ENCODE measurements at regions not wholly inside any gene's neighbourhood (a gene's known extent, or its start where the extent isn't known, plus 50 kb on each side); places are given as distances from the start of the nearest gene placed in this dataset.

DNA sequence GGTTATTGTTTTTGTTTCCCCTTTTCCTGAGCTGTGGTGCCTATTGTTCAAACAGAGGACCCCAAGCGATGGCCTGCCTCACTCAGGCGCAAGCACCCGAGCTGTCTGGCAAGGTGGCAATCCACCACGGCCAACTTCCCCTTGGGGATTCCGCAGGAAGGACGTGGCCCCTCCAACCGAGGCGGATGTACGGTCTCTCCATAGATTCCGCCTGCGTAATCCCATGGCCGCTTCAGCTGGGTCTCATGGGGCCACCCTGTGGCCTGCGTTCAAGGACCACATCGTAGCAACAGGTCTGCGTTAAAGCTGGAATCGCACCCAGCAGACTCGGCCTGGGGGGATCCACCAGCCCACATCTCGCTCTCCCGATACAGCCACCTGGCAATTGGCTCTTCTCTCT, 79.9 kb downstream of the CEBPB start:
- TF ChIP-seq, protein P1, sequence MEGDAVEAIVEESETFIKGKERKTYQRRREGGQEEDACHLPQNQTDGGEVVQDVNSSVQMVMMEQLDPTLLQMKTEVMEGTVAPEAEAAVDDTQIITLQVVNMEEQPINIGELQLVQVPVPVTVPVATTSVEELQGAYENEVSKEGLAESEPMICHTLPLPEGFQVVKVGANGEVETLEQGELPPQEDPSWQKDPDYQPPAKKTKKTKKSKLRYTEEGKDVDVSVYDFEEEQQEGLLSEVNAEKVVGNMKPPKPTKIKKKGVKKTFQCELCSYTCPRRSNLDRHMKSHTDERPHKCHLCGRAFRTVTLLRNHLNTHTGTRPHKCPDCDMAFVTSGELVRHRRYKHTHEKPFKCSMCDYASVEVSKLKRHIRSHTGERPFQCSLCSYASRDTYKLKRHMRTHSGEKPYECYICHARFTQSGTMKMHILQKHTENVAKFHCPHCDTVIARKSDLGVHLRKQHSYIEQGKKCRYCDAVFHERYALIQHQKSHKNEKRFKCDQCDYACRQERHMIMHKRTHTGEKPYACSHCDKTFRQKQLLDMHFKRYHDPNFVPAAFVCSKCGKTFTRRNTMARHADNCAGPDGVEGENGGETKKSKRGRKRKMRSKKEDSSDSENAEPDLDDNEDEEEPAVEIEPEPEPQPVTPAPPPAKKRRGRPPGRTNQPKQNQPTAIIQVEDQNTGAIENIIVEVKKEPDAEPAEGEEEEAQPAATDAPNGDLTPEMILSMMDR (IDR thresholded peaks at IDR 0.05; ENCODE audit: low read length): no peak
- TF ChIP-seq EZH2phosphoT487 (IDR thresholded peaks at IDR 0.05; ENCODE audit: low read length) (no peak), EZH2 (optimal IDR thresholded peaks at IDR 0.05; ENCODE audit: low read depth, low read length) (no peak)
